Loucy (cell line): ENCODE measurements at regions not wholly inside any gene's neighbourhood (a gene's known extent, or its start where the extent isn't known, plus 50 kb on each side); places are given as distances from the start of the nearest gene placed in this dataset.

Experiments used
- CTCF ChIP-seq: fragments of 200-600 bp; sonication (generic); conservative IDR thresholded peaks from 2 replicates; pipeline ENCODE4 v1.5.1; 2014; ENCODE audit warnings: mild to moderate bottlenecking, antibody characterized with exemption, low read length
- EZH2phosphoT487 ChIP-seq: fragments of 200-600 bp; IDR thresholded peaks from 2 replicates; pipeline ENCODE4 v1.6.1; 2018; ENCODE audit warnings: antibody characterized with exemption, mild to moderate bottlenecking, moderate library complexity, borderline replicate concordance

GRCh38 chr2:199111458-199111857 is 346.3 kb downstream of the SATB2 start:
- no peak for TF ChIP-seq CTCF
- TF ChIP-seq EZH2phosphoT487: no peak
